GM21825 (cell line): ENCODE measurements at regions not wholly inside any gene's neighbourhood (a gene's known extent, or its start where the extent isn't known, plus 50 kb on each side); places are given as distances from the start of the nearest gene placed in this dataset.
"Not testable (repeated sequence)": the region's sequence is repeated elsewhere in the genome, so short reads cannot be mapped to it uniquely, and the experiment has no call there.

ENCODE experiments used
- ATAC-seq: cut with Tn5 transposase; IDR thresholded peaks from one replicate; pipeline ENCODE4 v1.9.1; 2021; ENCODE audit warnings: mild to moderate bottlenecking, moderate library complexity; ENCODE audit not compliant: unreplicated experiment

GRCh38 chr13:80884056-80884785 is 543.3 kb upstream of the SPRY2 start:
- no peak for ATAC-seq

GRCh38 chr13:80883545-80883944 is 542.6 kb upstream of the SPRY2 start:
- no peak for ATAC-seq

DNA sequence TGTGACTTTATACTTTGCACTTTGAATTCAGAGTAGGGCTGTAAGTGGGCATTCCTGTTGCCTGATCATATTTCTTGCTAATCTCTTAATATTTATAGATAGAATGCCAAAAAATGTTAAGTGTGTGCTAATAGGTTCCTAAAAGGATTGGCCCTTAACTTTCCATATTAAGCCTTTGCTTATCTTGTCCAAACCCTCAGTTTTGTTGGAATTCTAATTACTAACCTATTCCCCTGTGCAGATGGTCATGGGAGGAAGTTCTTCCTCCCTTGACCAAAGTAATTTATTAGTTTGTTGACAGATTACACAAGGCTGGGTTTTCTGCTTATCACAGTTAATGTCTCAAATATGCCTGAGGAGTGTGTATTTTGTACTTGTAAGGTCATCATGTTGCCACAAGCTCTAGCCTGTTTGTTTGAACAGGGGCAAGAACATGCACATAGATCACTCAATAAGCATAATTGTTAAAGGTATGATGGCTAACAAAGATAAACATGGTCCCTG is 541.1 kb upstream of the SPRY2 start:
- no peak for ATAC-seq

DNA sequence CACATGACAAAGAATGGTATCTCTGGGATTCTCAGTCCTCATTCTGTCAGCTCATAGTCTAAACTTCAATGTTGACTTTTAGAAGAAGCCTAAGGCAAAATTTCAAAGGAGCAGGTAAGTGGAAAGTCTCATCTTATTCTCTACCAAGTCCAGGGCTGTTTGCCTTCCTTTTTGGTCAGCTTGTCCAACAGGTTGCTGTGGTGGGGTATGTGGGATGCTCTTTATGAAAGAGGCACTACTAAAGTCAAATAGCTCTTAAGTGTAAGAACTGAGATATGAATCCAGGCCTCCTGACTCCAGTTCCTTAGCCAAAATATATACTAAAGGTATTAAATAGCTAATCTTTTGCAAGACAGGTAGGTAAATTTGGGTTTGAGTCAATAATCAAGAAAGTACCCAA is 540.6 kb upstream of the SPRY2 start:
- no peak for ATAC-seq

- no peak for ATAC-seq
Observed at GRCh38 chr13:80881034-80881433, 540.1 kb upstream of the SPRY2 start.

DNA sequence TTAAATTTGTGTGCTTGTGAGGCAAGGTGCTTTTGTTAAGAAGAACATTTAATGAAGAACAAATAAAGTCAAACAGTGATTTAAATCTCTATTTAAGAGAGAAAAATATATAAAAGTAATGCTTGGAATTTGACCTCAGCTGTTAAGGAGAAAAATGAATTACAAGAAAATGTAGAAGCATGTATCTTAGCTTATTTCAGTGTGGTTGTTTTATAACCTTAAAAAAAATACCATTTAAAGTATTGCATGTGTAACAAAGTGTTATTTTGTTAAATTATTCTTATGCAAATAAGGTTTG is 537.0 kb upstream of the SPRY2 start:
- ATAC-seq, result no peak

DNA sequence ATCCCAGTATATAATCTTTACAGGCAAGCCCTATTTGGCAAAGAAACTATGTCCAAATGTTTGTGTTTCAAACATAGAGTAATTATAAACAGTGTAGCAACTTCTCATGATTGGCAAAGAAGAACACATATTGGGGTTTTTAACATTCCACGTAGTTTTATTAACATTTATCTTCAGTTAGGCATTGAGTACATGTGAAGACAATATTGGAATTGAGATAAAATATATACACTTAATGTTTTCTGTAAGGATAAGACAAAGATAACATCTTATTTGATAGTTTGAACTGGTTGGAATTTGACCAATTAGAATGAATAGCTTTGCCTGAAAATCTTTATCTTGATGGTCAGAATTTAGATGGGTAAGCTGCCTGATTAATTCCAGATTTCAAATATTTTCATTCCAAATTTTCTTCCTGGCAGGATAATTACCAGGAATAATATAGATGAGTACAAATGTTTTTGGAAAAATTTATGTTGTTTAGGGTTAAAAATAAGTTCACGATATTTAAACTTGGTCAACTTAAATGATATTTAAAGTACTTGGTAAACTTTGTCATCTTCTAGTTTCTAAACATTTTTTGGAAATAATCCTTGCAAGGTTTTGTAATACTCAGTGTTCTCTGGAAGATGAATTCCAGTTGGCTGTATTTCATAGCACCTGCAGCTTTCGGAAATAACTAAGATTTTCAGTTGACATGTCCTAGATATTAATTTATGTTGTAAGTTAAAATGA is 536.5 kb upstream of the SPRY2 start:
- no peak for ATAC-seq

DNA sequence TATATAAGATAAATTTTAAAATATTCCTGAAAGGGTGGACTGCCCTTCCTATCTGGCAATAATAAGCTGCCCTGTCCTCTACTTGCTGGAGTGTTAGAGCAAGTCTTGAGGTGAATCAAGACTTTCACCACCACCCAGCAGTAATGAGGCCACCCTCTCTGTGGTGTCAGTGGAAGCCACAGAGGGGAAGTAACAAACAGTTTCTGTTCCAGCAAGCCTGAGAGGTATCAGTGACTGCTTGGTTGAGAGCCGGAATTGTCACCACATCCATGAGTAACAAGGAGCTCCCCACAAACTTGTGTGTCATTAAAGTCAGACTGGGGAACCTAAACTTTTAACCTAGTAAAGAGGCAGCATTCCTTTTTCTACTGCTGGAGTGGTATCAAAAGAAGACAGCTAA is 532.7 kb upstream of the SPRY2 start:
- peak; percentile 94 for ATAC-seq

DNA sequence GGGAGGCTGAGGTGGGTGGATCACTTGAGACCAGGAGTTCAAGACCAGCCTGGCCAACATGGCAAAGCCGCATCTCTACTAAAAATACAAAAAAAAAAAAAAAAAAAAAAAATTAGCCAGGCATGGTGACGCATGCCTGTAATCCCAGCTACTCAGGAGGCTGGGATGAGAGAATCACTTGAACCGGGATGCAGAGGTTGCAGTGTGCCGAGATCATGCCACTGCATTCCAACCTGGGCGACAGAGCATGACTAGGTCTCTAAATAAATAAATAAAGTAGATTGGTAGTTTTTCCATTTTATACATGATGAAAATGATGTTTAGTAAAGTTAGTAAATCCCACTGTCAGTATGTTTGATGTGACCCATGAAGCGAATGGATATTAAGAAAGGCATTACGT is 531.0 kb upstream of the SPRY2 start:
- ATAC-seq, result not testable (repeated sequence)

DNA sequence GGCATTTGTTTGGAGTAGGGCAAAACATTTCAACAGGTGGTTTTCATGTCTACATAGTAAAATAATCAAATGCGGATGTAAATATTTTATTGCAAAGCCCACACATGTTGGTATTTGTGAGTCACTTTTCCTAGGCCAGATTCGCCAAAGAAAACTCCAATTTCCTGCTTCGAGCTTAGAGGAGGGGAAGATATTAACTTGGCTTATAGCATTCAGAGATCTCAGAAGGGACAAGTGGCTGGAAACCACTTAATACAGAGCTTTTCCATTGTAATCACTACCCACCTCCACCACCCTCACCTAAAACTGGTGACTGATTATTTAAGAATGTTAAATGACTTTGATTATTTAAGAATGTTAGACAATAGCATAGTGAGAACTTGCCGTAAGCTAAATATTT is 530.6 kb upstream of the SPRY2 start:
- ATAC-seq, result no peak

DNA sequence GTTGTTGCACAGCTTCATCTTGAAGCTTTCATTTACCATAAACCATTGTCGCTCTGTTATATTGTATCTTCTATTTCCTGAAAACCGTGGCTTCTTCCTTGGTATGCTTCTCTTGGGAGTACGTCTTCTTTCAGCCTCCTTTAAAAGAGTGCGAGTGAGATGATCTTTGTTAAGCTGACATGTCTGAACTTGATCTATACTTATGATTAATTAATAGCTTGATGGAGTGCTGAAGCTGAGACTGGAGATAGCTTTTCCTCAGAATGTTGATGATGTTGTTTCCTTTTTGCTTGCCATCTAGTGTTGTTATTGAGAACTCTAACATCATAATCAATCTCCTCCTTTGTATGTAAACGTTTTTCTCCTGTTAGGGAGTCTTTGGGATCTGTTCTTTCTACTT is 529.3 kb upstream of the SPRY2 start:
- no peak for ATAC-seq

- no peak for ATAC-seq
Observed at GRCh38 chr13:80866921-80867320, 526.0 kb upstream of the SPRY2 start.

DNA sequence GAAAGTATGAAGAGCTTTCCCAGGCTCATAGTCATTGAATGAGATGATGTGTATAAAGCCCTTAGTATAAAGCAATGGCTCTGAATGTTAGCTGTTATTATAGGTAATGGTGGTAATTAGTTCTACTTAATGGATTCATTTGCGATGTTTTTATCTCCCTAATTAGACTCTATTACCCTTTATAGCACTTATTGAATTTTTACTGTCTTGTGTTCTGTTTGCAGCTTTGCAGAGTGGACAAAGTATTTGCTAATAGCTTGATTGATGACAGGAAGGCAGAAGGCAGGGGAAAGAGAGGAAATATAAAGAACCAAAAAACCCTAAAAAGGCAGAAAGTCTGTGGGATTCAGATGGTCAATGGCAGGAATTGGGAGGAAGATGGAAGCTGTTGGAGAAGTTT is 524.4 kb upstream of the SPRY2 start:
- ATAC-seq, result no peak

DNA sequence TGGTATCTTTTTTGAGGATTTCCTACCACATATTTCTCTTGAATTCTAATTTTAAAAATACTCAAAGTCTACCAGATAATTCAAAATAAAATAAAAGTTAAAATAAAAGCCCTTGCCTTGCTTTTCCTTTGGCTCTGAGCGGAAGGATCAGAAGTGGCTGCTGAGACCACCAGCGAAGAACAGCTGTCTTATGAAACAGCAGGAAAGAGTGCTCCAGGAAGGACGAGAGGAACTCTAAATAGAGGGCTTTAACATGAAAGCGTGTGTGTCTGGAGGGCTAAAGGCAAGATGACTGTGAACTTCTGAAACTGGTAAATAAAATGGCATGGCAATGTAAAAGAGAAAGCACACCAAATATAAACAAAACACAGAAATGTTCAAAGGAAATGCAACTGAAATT is 521.5 kb upstream of the SPRY2 start:
- no peak for ATAC-seq

DNA sequence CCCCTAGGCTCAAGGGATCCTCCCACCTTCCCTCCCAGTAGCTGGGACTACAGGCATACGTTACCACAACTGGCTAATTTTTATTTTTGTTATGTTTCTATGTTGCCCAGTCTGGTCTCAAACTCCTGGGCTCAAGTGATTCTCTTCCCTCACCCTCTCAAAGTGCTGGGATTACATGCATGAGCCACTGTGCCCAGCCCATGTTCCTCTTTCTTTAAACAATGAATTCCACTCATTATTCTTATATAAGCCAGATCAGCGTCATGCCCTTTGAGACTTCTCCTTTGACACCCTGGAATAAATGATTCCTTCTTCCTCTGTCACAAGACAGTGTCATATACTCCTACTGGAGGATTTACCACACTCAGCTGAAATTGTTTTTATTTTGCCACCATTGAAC is 519.9 kb upstream of the SPRY2 start:
- ATAC-seq, result no peak

DNA sequence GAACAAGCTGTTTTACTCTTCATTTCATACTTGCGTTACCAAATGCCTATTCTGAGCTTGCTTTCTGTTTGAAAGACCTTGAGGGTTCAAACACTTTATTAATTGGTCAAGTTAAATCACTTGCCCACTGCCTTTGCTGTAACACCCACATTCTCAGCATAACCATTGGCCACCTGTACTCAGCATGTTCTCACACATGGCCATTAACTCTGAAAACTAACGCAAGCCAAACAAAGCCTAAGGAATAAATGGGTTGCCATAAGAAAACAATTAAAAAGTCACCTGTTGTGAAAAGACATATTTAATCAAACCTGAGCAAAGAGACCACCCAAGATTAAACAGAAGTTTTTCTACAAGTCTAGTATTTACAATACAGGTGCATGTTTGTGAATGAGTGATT is 517.2 kb upstream of the SPRY2 start:
- ATAC-seq, result no peak

DNA sequence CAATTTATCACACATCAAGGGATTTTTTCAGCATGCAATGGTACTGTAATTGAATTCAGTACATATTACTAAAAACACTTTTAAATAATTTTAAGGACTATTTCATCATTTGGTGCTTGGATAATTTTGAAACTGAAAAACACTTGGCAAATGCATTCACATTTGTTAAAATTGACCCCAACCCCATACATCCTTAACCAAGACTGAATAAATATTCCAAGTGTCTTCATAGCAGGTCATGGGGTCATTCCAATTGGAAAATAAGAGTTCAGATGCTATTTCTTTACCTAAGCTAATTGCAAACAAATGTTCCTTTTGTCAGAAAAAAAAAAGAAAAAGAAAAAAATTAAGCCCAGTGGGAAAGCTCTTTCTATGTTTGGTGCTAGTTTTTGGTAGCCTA is 516.4 kb upstream of the SPRY2 start:
- no peak for ATAC-seq

GRCh38 chr13:80850771-80851170 is 509.8 kb upstream of the SPRY2 start:
- ATAC-seq, result no peak

DNA sequence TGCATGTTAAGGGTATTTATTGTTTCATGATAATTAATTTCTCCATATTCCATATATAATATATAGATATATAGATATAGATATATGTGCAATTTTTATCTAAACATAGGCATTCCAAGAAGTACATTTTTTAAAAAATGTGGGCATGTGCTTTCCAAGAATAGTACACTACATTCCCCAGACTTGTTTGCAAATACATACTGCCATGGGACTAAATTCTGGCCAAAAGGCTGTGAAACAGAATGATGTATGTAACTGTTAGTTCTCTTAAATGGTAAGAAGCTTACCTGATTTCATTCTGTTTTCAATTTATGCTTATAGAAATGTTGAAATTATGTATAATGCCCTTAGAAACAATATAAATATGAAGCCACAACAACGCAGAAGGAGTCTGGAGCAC is 503.2 kb upstream of the SPRY2 start:
- ATAC-seq, result no peak

DNA sequence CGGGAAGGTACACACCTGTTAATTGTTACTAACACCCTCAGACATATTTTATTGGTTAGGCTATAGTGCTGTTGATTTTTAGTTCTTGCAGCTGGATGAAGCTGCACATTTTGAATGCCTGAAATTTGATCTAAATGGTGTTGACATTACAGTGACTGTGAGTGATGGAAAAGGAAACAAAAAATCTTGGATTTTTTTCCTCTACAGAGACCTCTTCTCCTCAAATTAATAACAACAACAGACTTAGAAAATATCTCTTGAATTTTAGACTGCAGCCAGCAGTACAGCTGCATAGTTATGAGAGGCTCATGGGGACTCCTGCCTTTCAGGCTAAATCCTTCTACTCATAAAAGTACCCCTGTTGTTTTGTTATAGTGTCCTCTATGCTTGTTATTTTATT is 500.5 kb upstream of the SPRY2 start:
- ATAC-seq, result no peak

GRCh38 chr13:80840316-80840976 is 499.5 kb upstream of the SPRY2 start:
- ATAC-seq, result no peak

GRCh38 chr13:80835902-80836301 is 495.0 kb upstream of the SPRY2 start:
- ATAC-seq, result no peak
